ENCODE measurements at regions not wholly inside any gene's neighbourhood (a gene's known extent, or its start where the extent isn't known, plus 50 kb on each side); places are given as distances from the start of the nearest gene placed in this dataset.
"Not testable (repeated sequence)": the region's sequence is repeated elsewhere in the genome, so short reads cannot be mapped to it uniquely, and the experiment has no call there.

DNA sequence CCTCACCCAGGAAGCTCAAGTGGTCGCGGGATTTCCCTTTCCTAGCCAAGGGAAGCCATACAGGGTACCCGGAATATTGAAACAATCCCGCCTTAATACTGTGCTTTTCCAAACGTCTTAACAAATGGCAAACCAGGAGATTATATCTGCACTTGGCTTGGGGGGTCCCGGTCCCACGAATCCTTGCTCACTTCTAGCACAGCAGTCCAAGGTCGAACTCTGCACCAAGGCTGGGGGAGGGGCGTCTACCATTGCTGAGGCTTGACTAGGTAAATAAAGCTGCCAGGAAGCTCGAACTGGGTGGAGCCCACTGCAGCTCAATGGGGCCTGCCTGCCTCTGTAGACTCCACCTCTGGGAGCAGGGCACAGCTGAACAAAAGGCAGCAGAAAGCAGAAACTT, 1644.8 kb downstream of the PCDH9 start:
- no peak for DNase-seq

- no peak for DNase-seq
Measured at GRCh38 chr13:65584126-65584525, 1646.0 kb downstream of the PCDH9 start.

DNA sequence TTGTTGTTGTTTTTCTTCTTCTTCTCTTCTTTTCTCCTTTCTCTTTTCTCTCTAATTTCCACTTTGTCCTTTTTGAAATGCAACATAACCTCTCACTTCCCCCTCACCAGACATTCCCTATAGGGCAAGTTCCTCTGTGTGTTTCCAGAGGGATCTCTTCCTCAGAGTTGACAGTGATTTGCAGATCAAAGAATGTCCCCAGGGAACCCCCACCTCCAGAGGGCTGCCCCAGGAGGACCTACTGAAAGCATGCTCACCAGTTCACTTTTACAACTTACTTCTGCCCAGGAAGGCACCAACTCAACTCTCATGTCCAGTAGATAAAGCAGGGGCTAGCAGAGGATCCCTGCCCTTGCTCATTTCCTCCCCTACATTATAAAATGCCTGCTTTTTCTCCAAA, 1648.0 kb downstream of the PCDH9 start:
- no peak for DNase-seq

- not testable (repeated sequence) for DNase-seq
Measured at GRCh38 chr13:65564561-65564960, 1665.6 kb downstream of the PCDH9 start.

DNA sequence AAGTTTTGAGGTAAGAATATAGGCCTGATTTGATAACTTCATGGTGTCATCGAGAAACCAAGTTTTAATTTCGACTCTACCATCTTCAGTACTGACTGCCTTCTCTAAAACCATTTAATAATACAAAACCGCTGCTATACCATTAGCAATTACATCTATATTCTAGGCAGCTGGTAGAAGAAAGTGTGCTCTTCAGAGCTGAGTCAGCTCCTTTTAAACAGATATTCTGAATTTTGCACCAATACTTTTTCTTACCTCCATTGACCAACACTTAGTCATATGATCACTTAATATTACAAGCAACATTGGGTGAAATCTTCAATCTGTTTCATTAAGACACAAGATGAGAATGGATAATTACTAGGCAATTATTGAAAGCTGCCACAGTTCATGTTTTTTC, 1667.8 kb downstream of the PCDH9 start:
- no peak for DNase-seq

DNA sequence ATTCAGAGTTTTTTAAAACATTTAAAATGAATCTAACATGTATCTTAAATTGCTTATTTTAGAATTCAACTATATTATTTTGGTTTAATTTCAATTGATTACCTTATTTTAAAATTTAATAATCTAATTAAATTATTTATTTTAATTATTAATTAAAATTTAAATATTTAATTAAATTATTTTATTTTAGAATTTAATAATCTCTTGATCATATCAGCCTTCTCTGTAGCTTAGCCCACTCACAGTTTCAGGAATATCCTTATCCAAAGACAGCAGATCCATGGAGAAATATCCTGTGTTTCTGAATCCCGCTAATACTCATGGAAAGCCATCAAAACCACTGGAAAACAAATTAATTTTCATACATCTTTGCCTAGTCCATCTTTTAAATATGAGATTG, 1669.2 kb downstream of the PCDH9 start:
- DNase-seq, result no peak

GRCh38 chr13:65555962-65556361, 1674.2 kb downstream of the PCDH9 start:
- no peak for DNase-seq

- DNase-seq, result no peak
Measured at GRCh38 chr13:65553096-65553727, 1676.9 kb downstream of the PCDH9 start.

DNA sequence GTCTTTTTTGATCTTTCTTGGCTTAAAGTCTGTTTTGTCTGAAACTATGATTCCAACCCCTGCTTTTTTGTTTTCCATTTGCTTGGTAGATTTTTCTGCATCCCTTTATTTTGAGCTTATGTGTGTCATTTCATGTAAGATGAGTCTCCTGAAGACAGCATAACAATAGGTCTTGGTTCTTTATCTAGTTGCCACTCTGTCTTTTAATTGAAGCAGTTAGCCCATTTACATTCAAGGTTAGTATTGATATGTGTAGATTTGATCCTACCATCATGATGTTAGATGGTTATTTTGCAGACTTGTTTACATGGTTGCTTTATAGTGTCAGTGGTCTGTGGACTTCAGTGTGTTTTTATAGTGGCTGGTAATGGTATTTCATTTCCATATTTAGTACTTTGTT, 1678.9 kb downstream of the PCDH9 start:
- DNase-seq, result no peak

- DNase-seq, result no peak
Measured at GRCh38 chr13:65540175-65540574, 1690.0 kb downstream of the PCDH9 start.

- DNase-seq, result no peak
Measured at GRCh38 chr13:65535370-65535769, 1694.8 kb downstream of the PCDH9 start.

DNA sequence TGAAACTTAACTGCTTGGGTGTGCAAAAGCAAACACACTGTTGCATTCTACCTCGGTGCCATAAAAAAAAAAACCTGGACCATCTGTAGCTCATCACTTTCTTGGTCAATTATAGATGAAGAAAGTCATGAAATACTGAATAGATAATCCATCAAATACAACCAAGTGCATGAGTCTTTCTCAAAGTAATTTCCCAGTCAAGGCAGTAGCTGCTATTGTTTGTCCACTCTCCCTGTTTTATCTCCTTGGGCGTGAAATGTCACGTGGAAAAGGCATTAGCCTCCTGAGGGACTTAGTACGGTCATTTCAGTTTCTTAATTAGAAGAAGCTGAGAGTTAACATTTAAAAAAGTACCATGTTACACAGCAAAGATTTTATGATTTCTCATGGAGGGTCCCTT, 1697.9 kb downstream of the PCDH9 start:
- no peak for DNase-seq

GRCh38 chr13:65530688-65531087, 1699.4 kb downstream of the PCDH9 start:
- DNase-seq, result no peak

GRCh38 chr13:65529541-65529940, 1700.6 kb downstream of the PCDH9 start:
- no peak for DNase-seq

DNA sequence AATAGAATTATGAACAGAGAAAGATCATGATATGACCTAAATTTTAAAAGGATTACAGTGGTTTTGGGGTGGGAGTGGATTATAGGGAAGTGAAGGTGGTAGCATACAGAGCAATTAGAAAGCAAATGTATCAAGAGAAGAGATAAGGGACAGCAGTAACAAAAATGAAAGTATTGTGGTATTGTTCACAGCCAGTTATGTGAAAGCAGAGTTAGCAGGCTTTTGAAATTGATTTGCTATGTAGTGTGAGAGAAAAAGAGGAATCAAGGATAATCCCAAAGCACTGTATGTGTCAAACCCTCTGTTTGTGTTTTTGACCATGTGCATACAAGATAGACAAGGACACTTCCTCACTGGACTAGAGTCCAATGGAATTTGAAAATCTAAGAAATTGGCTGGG, 1721.4 kb downstream of the PCDH9 start:
- no peak for DNase-seq

DNA sequence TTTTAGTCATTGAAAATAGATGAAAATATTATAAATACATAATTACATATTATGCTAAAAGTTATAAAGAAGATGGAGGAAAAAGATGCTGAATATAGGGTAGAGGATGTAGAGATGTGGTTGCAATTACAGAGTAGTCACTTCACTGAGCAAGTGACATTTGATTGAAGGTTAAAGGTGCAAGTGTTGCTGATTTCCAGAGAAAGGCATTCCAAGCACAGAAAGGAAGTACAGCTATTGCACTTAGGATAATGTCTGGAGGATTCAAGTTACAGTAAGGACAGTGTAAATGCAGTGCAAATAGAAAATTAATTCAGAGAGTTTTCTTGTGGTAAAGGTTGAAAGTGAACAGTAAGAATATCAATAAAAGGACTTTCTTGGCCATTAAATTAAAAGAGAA, 1721.8 kb downstream of the PCDH9 start:
- no peak for DNase-seq

- DNase-seq, result no peak
Measured at GRCh38 chr13:65505941-65506340, 1724.2 kb downstream of the PCDH9 start.

DNA sequence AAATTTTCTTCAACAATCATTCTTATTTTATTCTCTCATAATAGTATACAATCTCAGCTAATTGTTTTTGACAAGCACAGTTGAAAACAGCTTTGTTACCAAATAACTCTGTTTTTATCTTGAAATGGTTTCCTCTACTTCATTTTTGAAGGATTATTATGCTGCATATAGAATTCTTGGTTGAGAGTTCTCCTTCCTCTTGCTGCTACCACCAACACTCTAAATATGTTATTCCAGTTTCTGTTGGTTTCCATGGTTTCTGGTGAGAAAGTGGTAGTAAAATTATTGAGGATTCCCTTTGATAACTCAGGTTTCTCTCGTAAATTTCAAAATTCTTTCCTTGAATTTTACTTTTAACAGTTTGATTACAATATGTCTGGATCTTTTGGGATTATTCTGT, 1725.9 kb downstream of the PCDH9 start:
- no peak for DNase-seq

DNA sequence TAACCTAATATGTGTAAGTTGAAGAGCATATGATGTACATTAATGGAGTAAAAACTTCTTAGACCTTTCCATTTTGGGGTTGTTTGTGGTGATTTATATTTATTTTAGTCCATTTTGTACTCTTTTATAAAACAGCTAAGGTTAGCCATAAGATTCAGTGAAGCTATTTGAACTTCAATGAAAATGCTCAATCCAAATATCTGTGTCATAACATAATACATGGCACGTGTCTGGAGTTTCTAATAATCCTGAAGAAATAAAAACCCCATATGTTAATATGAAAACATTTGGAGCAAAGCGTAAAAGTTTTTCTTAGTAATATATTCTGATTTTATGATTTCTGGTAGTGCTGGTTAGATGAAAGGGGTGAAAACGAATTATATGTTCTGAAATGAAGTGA, 1729.7 kb downstream of the PCDH9 start:
- DNase-seq, result no peak

- no peak for DNase-seq
Measured at GRCh38 chr13:65499256-65499655, 1730.9 kb downstream of the PCDH9 start.

DNA sequence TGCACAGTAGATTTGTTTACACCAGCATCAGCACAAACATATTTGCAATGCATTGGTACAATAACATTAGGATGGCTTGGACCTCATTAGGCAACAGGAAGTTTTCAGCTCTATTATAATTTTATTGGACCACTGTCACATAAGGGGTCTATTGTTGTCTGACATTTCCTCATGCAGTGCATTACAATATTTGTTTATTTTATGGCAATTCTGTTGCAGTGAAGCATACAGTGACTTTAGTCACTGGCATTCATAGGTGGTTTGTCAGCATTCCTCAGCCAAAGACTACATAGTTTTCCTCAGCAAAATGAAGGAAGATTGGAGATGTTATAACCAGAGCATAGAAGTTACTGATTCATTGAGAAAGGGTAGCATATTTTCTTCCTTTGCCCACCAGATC, 1732.9 kb downstream of the PCDH9 start:
- no peak for DNase-seq

DNA sequence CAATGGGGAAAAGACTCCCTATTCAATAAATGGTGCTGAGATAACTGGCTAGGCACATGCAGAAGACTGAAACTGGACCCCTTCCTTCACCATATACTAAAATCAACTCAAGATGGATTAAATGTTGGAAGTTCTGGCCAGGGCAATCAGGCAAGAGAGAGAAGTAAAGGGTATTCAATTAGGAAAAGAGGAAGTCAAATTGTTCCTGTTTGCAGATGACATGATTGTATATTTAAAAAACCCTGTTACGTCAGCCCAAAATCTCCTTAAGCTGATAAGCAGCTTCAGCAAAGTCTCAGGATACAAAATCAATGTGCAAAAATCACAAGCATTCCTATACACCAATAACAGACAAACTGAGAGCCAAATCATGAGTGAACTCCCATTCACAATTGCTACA, 1739.4 kb downstream of the PCDH9 start:
- DNase-seq, result not testable (repeated sequence)

DNA sequence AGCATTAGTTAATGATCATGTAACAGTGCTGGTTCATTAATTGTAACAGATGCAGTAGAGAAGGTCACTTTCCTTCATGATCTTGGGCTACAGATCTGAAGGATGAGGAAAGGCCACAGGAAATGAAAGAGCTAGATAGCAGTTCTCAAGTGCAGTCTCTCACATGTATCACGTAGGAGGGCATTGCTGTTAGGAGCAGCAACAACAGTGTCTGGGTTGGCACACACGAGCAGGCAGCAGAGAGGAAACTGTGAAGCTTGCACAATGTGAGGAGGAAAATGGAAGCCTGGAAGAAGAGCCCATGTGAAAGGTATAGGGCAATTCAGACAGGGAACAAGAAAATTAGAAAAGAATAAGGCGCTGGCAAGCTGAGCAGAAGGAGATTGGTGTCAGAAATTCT, 1741.5 kb downstream of the PCDH9 start:
- DNase-seq, result no peak

GRCh38 chr13:65479692-65480091, 1750.4 kb downstream of the PCDH9 start:
- DNase-seq, result no peak

DNA sequence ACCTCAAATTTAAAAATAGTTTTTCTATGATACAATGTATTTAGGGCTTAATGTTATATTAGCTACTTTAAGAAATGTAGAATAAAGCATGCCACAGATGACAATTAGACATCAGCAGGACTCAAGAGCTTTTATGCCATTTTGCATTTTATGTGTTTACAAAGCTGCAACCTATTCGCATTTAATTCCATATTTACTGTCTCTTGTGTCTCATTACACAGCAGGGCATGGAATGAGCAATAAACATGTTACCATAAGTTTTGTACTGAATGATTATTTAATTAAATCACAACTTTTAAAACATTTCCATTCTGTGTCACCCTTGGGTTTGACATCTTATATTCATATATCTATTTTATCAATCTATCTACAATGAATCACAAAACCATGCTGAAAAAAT, 1756.9 kb downstream of the PCDH9 start:
- no peak for DNase-seq

DNA sequence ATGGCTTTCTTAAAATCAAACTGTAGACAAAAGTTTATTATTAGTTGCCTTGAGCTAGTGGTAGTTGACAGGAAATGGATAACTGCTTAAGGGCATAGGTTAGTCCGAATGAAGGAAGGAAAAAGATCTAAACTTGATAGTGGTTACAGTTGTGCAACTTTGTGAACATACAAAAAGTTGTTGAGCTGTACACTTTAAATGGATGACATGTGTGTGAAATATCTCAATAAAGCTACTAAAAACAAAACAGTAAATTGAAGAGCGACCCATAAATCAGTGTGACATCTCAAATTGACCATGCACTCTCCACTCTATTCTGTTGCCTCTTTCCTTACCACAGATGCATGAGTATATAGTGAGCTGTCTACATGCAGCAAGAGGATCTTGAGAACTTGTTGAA, 1757.8 kb downstream of the PCDH9 start:
- DNase-seq, result no peak

Measured in CD4-positive, alpha-beta T cell treated with Interleukin-12 subunit alpha and Interleukin-12 subunit beta, for 1 hour (primary cell).